ENCODE measurements at regions not wholly inside any gene's neighbourhood (a gene's known extent, or its start where the extent isn't known, plus 50 kb on each side); places are given as distances from the start of the nearest gene placed in this dataset.

GRCh38 chr14:22084393-22085281, 411.0 kb upstream of the OR4E1 start:
- Histone ChIP-seq H3K27ac (ENCODE audit: low read depth, low read length) (no peak overlapping the region), H3K9me3 (ENCODE audit: low read length) (no peaks in the 10 kb centered on the region), H3K4me1 (ENCODE audit: insufficient read depth, low read length) (peaks cover 4% of the 10 kb centered on the region), H3K36me3 (ENCODE audit: insufficient read depth, low read length) (no peaks in the 10 kb centered on the region), H3K4me3 (ENCODE audit: low read depth in 1 of 2, low read length in 2 of 2) (no peak overlapping the region), H3K27me3 (ENCODE audit: control insufficient read depth in 1 of 2, insufficient read depth in 2 of 2, low read length in 2 of 2) (no peaks in the 10 kb centered on the region), H3K9ac (ENCODE audit: low read length) (no peak overlapping the region)

- Histone ChIP-seq H3K36me3 (ENCODE audit: insufficient read depth, low read length) (no peaks in the 10 kb centered on the region), H3K4me3 (ENCODE audit: low read depth in 1 of 2, low read length in 2 of 2) (no peak overlapping the region), H3K9me3 (ENCODE audit: low read length) (no peaks in the 10 kb centered on the region), H3K27ac (ENCODE audit: low read depth, low read length) (no peak overlapping the region), H3K27me3 (ENCODE audit: control insufficient read depth in 1 of 2, insufficient read depth in 2 of 2, low read length in 2 of 2) (no peaks in the 10 kb centered on the region), H3K9ac (ENCODE audit: low read length) (no peak overlapping the region), H3K4me1 (ENCODE audit: insufficient read depth, low read length) (no peaks in the 10 kb centered on the region)
Measured at GRCh38 chr14:22081337-22081736, 407.7 kb upstream of the OR4E1 start.

- no peaks in the 10 kb centered on the region for H3K4me1 ChIP-seq (ENCODE audit: insufficient read depth, low read length)
- no peaks in the 10 kb centered on the region for H3K27me3 ChIP-seq (ENCODE audit: control insufficient read depth in 1 of 2, insufficient read depth in 2 of 2, low read length in 2 of 2)
- no peaks in the 10 kb centered on the region for H3K9me3 ChIP-seq (ENCODE audit: low read length)
- no peak overlapping the region for H3K4me3 ChIP-seq (ENCODE audit: low read depth in 1 of 2, low read length in 2 of 2)
- no peak overlapping the region for H3K9ac ChIP-seq (ENCODE audit: low read length)
- H3K36me3 ChIP-seq (ENCODE audit: insufficient read depth, low read length) = no peaks in the 10 kb centered on the region
- H3K27ac ChIP-seq (ENCODE audit: low read depth, low read length) = no peak overlapping the region
Measured at GRCh38 chr14:22079766-22080165, 406.1 kb upstream of the OR4E1 start.

GRCh38 chr14:22073801-22074200, 400.2 kb upstream of the OR4E1 start:
- Histone ChIP-seq H3K9ac (ENCODE audit: low read length) (no peak overlapping the region), H3K4me3 (ENCODE audit: low read depth in 1 of 2, low read length in 2 of 2) (no peak overlapping the region), H3K9me3 (ENCODE audit: low read length) (no peaks in the 10 kb centered on the region), H3K4me1 (ENCODE audit: insufficient read depth, low read length) (no peaks in the 10 kb centered on the region), H3K36me3 (ENCODE audit: insufficient read depth, low read length) (no peaks in the 10 kb centered on the region), H3K27me3 (ENCODE audit: control insufficient read depth in 1 of 2, insufficient read depth in 2 of 2, low read length in 2 of 2) (no peaks in the 10 kb centered on the region), H3K27ac (ENCODE audit: low read depth, low read length) (no peak overlapping the region)

GRCh38 chr14:22071006-22071405, 397.4 kb upstream of the OR4E1 start:
- Histone ChIP-seq H3K4me1 (ENCODE audit: insufficient read depth, low read length) (no peaks in the 10 kb centered on the region), H3K4me3 (ENCODE audit: low read depth in 1 of 2, low read length in 2 of 2) (no peak overlapping the region), H3K9me3 (ENCODE audit: low read length) (no peaks in the 10 kb centered on the region), H3K27me3 (ENCODE audit: control insufficient read depth in 1 of 2, insufficient read depth in 2 of 2, low read length in 2 of 2) (no peaks in the 10 kb centered on the region), H3K36me3 (ENCODE audit: insufficient read depth, low read length) (no peaks in the 10 kb centered on the region), H3K27ac (ENCODE audit: low read depth, low read length) (no peak overlapping the region), H3K9ac (ENCODE audit: low read length) (no peak overlapping the region)

GRCh38 chr14:22070119-22070982, 396.7 kb upstream of the OR4E1 start:
- H3K4me3 ChIP-seq (ENCODE audit: low read depth in 1 of 2, low read length in 2 of 2) = no peak overlapping the region
- no peak overlapping the region for H3K9ac ChIP-seq (ENCODE audit: low read length)
- H3K36me3 ChIP-seq (ENCODE audit: insufficient read depth, low read length) = no peaks in the 10 kb centered on the region
- no peaks in the 10 kb centered on the region for H3K27me3 ChIP-seq (ENCODE audit: control insufficient read depth in 1 of 2, insufficient read depth in 2 of 2, low read length in 2 of 2)
- H3K27ac ChIP-seq (ENCODE audit: low read depth, low read length) = no peak overlapping the region
- no peaks in the 10 kb centered on the region for H3K9me3 ChIP-seq (ENCODE audit: low read length)
- no peaks in the 10 kb centered on the region for H3K4me1 ChIP-seq (ENCODE audit: insufficient read depth, low read length)

DNA sequence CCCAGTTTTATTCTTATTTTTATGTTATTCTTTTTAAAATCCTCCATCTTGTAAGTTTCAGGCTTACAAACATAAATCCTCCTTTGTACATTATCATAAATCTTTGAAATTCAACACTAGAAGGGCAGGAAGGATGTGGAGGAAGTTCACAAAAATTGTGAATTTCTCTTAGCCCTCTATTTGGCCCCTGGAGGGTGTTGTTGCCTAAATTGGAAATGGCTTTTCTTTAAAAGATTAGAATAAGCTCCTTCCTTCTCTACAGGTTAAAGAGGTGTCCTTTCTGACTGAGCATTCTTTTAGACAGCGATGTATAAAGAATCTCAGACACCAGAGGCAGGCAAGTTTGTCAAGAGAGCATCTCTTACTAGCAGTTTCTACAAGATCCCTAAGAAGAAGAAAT, 391.7 kb upstream of the OR4E1 start:
- H3K27me3 ChIP-seq (ENCODE audit: control insufficient read depth in 1 of 2, insufficient read depth in 2 of 2, low read length in 2 of 2) = no peaks in the 10 kb centered on the region
- H3K4me1 ChIP-seq (ENCODE audit: insufficient read depth, low read length) = no peaks in the 10 kb centered on the region
- H3K27ac ChIP-seq (ENCODE audit: low read depth, low read length) = no peak overlapping the region
- no peaks in the 10 kb centered on the region for H3K36me3 ChIP-seq (ENCODE audit: insufficient read depth, low read length)
- no peaks in the 10 kb centered on the region for H3K9me3 ChIP-seq (ENCODE audit: low read length)
- H3K4me3 ChIP-seq (ENCODE audit: low read depth in 1 of 2, low read length in 2 of 2) = no peak overlapping the region
- H3K9ac ChIP-seq (ENCODE audit: low read length) = no peak overlapping the region

- no peaks in the 10 kb centered on the region for H3K9me3 ChIP-seq (ENCODE audit: low read length)
- no peaks in the 10 kb centered on the region for H3K27me3 ChIP-seq (ENCODE audit: control insufficient read depth in 1 of 2, insufficient read depth in 2 of 2, low read length in 2 of 2)
- no peak overlapping the region for H3K4me3 ChIP-seq (ENCODE audit: low read depth in 1 of 2, low read length in 2 of 2)
- H3K36me3 ChIP-seq (ENCODE audit: insufficient read depth, low read length) = no peaks in the 10 kb centered on the region
- no peak overlapping the region for H3K27ac ChIP-seq (ENCODE audit: low read depth, low read length)
- no peaks in the 10 kb centered on the region for H3K4me1 ChIP-seq (ENCODE audit: insufficient read depth, low read length)
- no peak overlapping the region for H3K9ac ChIP-seq (ENCODE audit: low read length)
Measured at GRCh38 chr14:22059201-22059600, 385.6 kb upstream of the OR4E1 start.

DNA sequence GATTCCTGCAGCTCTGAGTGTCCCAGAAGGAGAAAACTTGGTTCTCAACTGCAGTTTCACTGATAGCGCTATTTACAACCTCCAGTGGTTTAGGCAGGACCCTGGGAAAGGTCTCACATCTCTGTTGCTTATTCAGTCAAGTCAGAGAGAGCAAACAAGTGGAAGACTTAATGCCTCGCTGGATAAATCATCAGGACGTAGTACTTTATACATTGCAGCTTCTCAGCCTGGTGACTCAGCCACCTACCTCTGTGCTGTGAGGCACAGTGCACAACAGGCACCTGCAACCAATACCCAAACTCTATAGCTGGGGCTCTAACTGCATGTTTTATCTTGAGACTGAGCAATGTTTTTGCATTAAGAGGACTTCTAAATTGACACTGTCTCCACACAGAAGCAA, 379.2 kb upstream of the OR4E1 start:
- no peaks in the 10 kb centered on the region for H3K27me3 ChIP-seq (ENCODE audit: control insufficient read depth in 1 of 2, insufficient read depth in 2 of 2, low read length in 2 of 2)
- H3K36me3 ChIP-seq (ENCODE audit: insufficient read depth, low read length) = no peaks in the 10 kb centered on the region
- no peaks in the 10 kb centered on the region for H3K9me3 ChIP-seq (ENCODE audit: low read length)
- no peak overlapping the region for H3K27ac ChIP-seq (ENCODE audit: low read depth, low read length)
- no peak overlapping the region for H3K4me3 ChIP-seq (ENCODE audit: low read depth in 1 of 2, low read length in 2 of 2)
- H3K4me1 ChIP-seq (ENCODE audit: insufficient read depth, low read length) = peaks cover 4% of the 10 kb centered on the region
- no peak overlapping the region for H3K9ac ChIP-seq (ENCODE audit: low read length)

DNA sequence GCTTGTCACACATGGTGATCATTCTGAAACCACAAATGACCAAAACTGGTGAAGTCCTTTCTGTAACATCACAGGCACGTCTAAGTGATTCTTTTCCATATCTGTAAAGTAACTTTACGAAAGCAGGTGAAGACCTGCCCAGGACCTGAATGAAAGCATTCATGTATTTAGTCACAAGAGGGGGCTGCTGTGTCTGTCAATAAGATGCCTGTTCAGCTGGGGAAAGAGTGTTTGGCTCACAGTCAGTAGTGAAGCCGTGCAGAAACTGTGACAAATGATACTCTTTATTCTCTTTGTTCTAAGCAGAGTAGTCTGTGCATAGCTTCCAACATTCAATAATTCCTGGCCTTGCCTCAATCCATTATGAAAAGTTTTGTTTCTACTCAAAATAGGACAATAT, 373.5 kb upstream of the OR4E1 start:
- H3K4me3 ChIP-seq (ENCODE audit: low read depth in 1 of 2, low read length in 2 of 2) = no peak overlapping the region
- H3K27me3 ChIP-seq (ENCODE audit: control insufficient read depth in 1 of 2, insufficient read depth in 2 of 2, low read length in 2 of 2) = no peaks in the 10 kb centered on the region
- no peaks in the 10 kb centered on the region for H3K4me1 ChIP-seq (ENCODE audit: insufficient read depth, low read length)
- H3K27ac ChIP-seq (ENCODE audit: low read depth, low read length) = no peak overlapping the region
- no peak overlapping the region for H3K9ac ChIP-seq (ENCODE audit: low read length)
- H3K36me3 ChIP-seq (ENCODE audit: insufficient read depth, low read length) = no peaks in the 10 kb centered on the region
- H3K9me3 ChIP-seq (ENCODE audit: low read length) = no peaks in the 10 kb centered on the region

DNA sequence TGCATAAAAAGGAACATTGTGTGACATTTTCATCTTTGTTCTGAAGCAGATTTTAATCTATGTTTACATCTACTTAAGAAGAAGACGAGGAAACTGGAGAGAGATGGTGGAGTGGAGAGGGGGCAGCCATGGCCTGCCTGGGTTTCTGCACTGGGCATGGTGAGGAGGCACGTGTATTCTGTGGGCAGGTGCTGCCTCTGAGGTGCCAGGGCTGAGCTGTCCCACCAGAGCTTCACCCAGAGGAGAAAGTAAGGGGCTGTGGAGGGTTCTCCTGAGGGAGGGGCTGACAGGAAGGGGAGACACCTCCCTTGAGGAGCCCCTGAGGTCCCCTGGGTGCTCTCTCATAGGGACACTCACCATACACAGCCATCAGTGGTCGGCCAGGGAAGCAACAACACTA, 372.4 kb upstream of the OR4E1 start:
- Histone ChIP-seq H3K27me3 (ENCODE audit: control insufficient read depth in 1 of 2, insufficient read depth in 2 of 2, low read length in 2 of 2) (no peaks in the 10 kb centered on the region), H3K36me3 (ENCODE audit: insufficient read depth, low read length) (no peaks in the 10 kb centered on the region), H3K4me3 (ENCODE audit: low read depth in 1 of 2, low read length in 2 of 2) (no peak overlapping the region), H3K4me1 (ENCODE audit: insufficient read depth, low read length) (no peaks in the 10 kb centered on the region), H3K9me3 (ENCODE audit: low read length) (no peaks in the 10 kb centered on the region), H3K9ac (ENCODE audit: low read length) (no peak overlapping the region), H3K27ac (ENCODE audit: low read depth, low read length) (no peak overlapping the region)
